Neural crest cell (in vitro differentiated cells): ENCODE measurements at regions not wholly inside any gene's neighbourhood (a gene's known extent, or its start where the extent isn't known, plus 50 kb on each side); places are given as distances from the start of the nearest gene placed in this dataset.
"Not testable (repeated sequence)": the region's sequence is repeated elsewhere in the genome, so short reads cannot be mapped to it uniquely, and the experiment has no call there.

ENCODE experiments used
- DNase-seq: peaks from one replicate; pipeline ENCODE4 v3.0.0; 2021; ENCODE audit warnings: low read depth, mixed read lengths, low spot score
- H3K27ac Mint-ChIP-seq: one replicate; pipeline ENCODE4 v1.8.0; 2021; ENCODE audit warnings: mild to moderate bottlenecking, mixed read lengths; ENCODE audit not compliant: unreplicated experiment
- H3K27me3 Mint-ChIP-seq: 2 replicates; pipeline ENCODE4 v1.8.0; 2021; ENCODE audit warnings: low read depth, mild to moderate bottlenecking, mixed read lengths
- H3K36me3 Mint-ChIP-seq: 2 replicates; pipeline ENCODE4 v1.8.0; 2021; ENCODE audit warnings: low read depth, mild to moderate bottlenecking, mixed read lengths
- H3K4me1 Mint-ChIP-seq: 2 replicates; pipeline ENCODE4 v1.8.0; 2021; ENCODE audit warnings: mixed read lengths
- H3K4me3 Mint-ChIP-seq: one replicate; pipeline ENCODE4 v1.8.0; 2021; ENCODE audit warnings: mild to moderate bottlenecking, mixed read lengths
- H3K9me3 Mint-ChIP-seq: 2 replicates; pipeline ENCODE4 v1.8.0; 2021; ENCODE audit warnings: mixed read lengths
- CTCF ChIP-seq: fragments of 200-600 bp; sonication (generic); conservative IDR thresholded peaks from 2 replicates; pipeline ENCODE4 v1.5.0; 2021; ENCODE audit warnings: antibody characterized with exemption, mild to moderate bottlenecking

GRCh38 chr2:43068041-43068533, 158.3 kb downstream of the ZFP36L2 start:
- DNase-seq = peak; percentile 59
- H3K27me3 Mint-ChIP-seq = no peaks in the 10 kb centered on the region
- peak overlapping the region; percentile 99 for H3K27ac Mint-ChIP-seq
- no peaks in the 10 kb centered on the region for H3K9me3 Mint-ChIP-seq
- peaks cover 3% of the 10 kb centered on the region for H3K36me3 Mint-ChIP-seq
- no peak for TF ChIP-seq CTCF
- H3K4me1 Mint-ChIP-seq = peaks cover 60% of the 10 kb centered on the region
- peak overlapping the region; percentile 71 for H3K4me3 Mint-ChIP-seq

GRCh38 chr2:43067254-43068040, 159.0 kb downstream of the ZFP36L2 start:
- Mint-ChIP-seq H3K4me3 (peak overlapping the region; percentile 71), H3K4me1 (peaks cover 57% of the 10 kb centered on the region), H3K9me3 (no peaks in the 10 kb centered on the region), H3K27ac (peak overlapping the region; percentile 99), H3K27me3 (no peaks in the 10 kb centered on the region), H3K36me3 (peaks cover 3% of the 10 kb centered on the region)
- DNase-seq = no peak
- no peak for TF ChIP-seq CTCF

- Mint-ChIP-seq H3K27ac (peak overlapping the region; percentile 64), H3K4me1 (peaks cover 50% of the 10 kb centered on the region), H3K4me3 (peak overlapping the region; percentile 1)
- not testable (repeated sequence) for H3K27me3 Mint-ChIP-seq, DNase-seq, H3K36me3 Mint-ChIP-seq, H3K9me3 Mint-ChIP-seq
Measured at GRCh38 chr2:43066541-43067253, 159.7 kb downstream of the ZFP36L2 start.

DNA sequence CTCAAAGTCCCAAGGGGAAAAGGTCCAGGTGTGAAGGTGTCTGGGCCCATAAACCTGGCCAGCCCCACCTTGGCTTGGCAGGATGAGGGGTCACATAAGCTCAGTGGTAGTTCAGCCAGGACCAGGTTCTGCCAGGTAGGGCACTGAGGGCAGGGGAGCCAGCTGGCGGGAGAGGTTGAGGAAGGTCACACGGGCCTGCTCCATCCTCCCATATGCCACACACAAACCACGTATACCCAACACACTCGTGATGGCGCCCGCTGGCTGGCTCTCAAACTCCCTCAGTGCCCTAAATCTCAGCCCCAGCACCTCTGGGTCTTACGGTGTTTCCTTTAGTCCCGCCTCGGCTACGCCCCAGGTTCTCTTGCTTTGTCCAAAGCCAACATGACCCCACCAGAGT, 160.5 kb downstream of the ZFP36L2 start:
- no peak for TF ChIP-seq CTCF
- Mint-ChIP-seq H3K36me3 (peaks cover 8% of the 10 kb centered on the region), H3K4me1 (peaks cover 41% of the 10 kb centered on the region), H3K9me3 (peaks cover 9% of the 10 kb centered on the region), H3K4me3 (no peak overlapping the region), H3K27me3 (no peaks in the 10 kb centered on the region), H3K27ac (peak overlapping the region; percentile 64)
- DNase-seq = no peak

DNA sequence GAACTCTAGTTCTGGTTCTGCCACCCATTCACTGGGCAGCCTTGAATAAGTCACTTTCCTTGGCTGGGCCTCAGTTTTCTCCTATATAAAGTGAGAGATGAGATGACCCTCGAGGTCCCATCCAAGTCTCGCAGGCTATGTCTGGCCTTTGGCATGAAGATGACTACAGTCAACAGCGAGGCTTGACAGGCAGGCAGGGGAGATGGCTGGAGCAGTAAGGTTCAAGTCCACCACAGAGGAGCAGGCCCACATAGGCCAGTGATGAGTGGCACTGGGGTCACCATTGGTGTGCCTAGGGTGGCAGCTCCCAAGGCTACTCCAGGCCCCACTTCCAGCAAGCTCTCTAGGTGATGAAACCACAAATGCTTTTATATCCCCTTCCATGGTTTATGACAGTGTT, 161.4 kb downstream of the ZFP36L2 start:
- Mint-ChIP-seq H3K4me3 (no peak overlapping the region), H3K4me1 (peaks cover 34% of the 10 kb centered on the region), H3K27ac (no peak overlapping the region), H3K27me3 (no peaks in the 10 kb centered on the region), H3K9me3 (peaks cover 11% of the 10 kb centered on the region), H3K36me3 (peaks cover 8% of the 10 kb centered on the region)
- TF ChIP-seq CTCF = no peak
- DNase-seq = no peak

DNA sequence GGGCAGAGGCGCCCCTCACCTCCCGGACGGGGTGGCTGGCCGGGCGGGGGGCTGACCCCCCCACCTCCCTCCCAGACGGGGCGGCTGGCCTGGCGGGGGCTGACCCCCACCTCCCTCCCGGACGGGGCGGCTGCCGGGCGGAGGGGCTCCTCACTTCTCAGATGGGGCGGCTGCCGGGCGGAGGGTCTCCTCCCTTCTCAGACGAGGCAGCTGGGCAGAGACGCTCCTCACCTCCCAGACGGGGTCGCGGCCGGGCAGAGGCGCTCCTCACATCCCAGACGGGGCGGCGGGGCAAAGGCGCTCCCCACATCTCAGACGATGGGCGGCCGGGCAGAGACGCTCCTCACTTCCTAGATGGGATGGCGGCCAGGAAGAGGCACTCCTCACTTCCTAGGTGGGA, 163.3 kb downstream of the ZFP36L2 start:
- H3K9me3 Mint-ChIP-seq = peaks cover 11% of the 10 kb centered on the region
- not testable (repeated sequence) for DNase-seq

More for the DNA sequence above, 163.3 kb downstream of the ZFP36L2 start:
- not testable (repeated sequence) for H3K27ac Mint-ChIP-seq, H3K36me3 Mint-ChIP-seq, H3K4me3 Mint-ChIP-seq, H3K27me3 Mint-ChIP-seq
- H3K4me1 Mint-ChIP-seq = peaks cover 25% of the 10 kb centered on the region
